H7 (cell line): ENCODE measurements at regions not wholly inside any gene's neighbourhood (a gene's known extent, or its start where the extent isn't known, plus 50 kb on each side); places are given as distances from the start of the nearest gene placed in this dataset.

ENCODE experiments used
- DNase-seq: peaks from one replicate; pipeline ENCODE4 v3.0.0; 2012
- H3K27me3 ChIP-seq: 2 replicates; pipeline ENCODE4 v1.6.0; 2011; ENCODE audit warnings: mild to moderate bottlenecking, low read length; ENCODE audit not compliant: control insufficient read depth, insufficient read depth
- H3K36me3 ChIP-seq: replicated peaks from 2 replicates; pipeline ENCODE4 v1.5.1; 2011; ENCODE audit warnings: low read length; ENCODE audit not compliant: control insufficient read depth, insufficient read depth
- H3K4me3 ChIP-seq: 2 replicates; pipeline ENCODE4 v1.5.1; 2011; ENCODE audit warnings: low read depth, mild to moderate bottlenecking, control low read depth, low read length, moderate library complexity; ENCODE audit not compliant: insufficient read depth

GRCh38 chr4:53865054-53865453 is 199.4 kb downstream of the CHIC2 start:
- DNase-seq: no peak
- H3K27me3 ChIP-seq: no peaks in the 10 kb centered on the region
- no peaks in the 10 kb centered on the region for H3K36me3 ChIP-seq
- H3K4me3 ChIP-seq: no peak overlapping the region

GRCh38 chr4:53863736-53864365 is 200.6 kb downstream of the CHIC2 start:
- H3K27me3 ChIP-seq: no peaks in the 10 kb centered on the region
- DNase-seq: no peak
- H3K36me3 ChIP-seq: no peaks in the 10 kb centered on the region
- H3K4me3 ChIP-seq: no peak overlapping the region

- H3K36me3 ChIP-seq: no peaks in the 10 kb centered on the region
- no peak for DNase-seq
- H3K27me3 ChIP-seq: no peaks in the 10 kb centered on the region
- no peak overlapping the region for H3K4me3 ChIP-seq
Measured at GRCh38 chr4:53863158-53863557, 201.2 kb downstream of the CHIC2 start.

- Histone ChIP-seq H3K36me3 (no peaks in the 10 kb centered on the region), H3K27me3 (no peaks in the 10 kb centered on the region), H3K4me3 (no peak overlapping the region)
- no peak for DNase-seq
Measured at GRCh38 chr4:53861856-53862610, 202.4 kb downstream of the CHIC2 start.

- Histone ChIP-seq H3K4me3 (no peak overlapping the region), H3K27me3 (no peaks in the 10 kb centered on the region), H3K36me3 (no peaks in the 10 kb centered on the region)
- no peak for DNase-seq
Measured at GRCh38 chr4:53859305-53859704, 205.1 kb downstream of the CHIC2 start.

GRCh38 chr4:53858744-53859143 is 205.7 kb downstream of the CHIC2 start:
- DNase-seq: no peak
- H3K4me3 ChIP-seq: no peak overlapping the region
- H3K36me3 ChIP-seq: no peaks in the 10 kb centered on the region
- no peaks in the 10 kb centered on the region for H3K27me3 ChIP-seq

- Histone ChIP-seq H3K4me3 (no peak overlapping the region), H3K27me3 (no peaks in the 10 kb centered on the region), H3K36me3 (no peaks in the 10 kb centered on the region)
- DNase-seq: no peak
Measured at GRCh38 chr4:53855581-53856250, 208.7 kb downstream of the CHIC2 start.

GRCh38 chr4:53854991-53855568 is 209.3 kb downstream of the CHIC2 start:
- no peak for DNase-seq
- Histone ChIP-seq H3K27me3 (no peaks in the 10 kb centered on the region), H3K36me3 (no peaks in the 10 kb centered on the region), H3K4me3 (no peak overlapping the region)

GRCh38 chr4:53852343-53852742 is 212.1 kb downstream of the CHIC2 start:
- H3K27me3 ChIP-seq: no peaks in the 10 kb centered on the region
- no peak overlapping the region for H3K4me3 ChIP-seq
- no peak for DNase-seq
- H3K36me3 ChIP-seq: no peaks in the 10 kb centered on the region

- Histone ChIP-seq H3K27me3 (no peaks in the 10 kb centered on the region), H3K4me3 (no peak overlapping the region), H3K36me3 (no peaks in the 10 kb centered on the region)
- no peak for DNase-seq
Measured at GRCh38 chr4:53847965-53848364, 216.4 kb downstream of the CHIC2 start.

GRCh38 chr4:53844551-53844950 is 219.9 kb downstream of the CHIC2 start:
- no peak for DNase-seq
- Histone ChIP-seq H3K36me3 (no peaks in the 10 kb centered on the region), H3K27me3 (no peaks in the 10 kb centered on the region), H3K4me3 (no peak overlapping the region)

- Histone ChIP-seq H3K4me3 (no peak overlapping the region), H3K36me3 (no peaks in the 10 kb centered on the region), H3K27me3 (no peaks in the 10 kb centered on the region)
- no peak for DNase-seq
Measured at GRCh38 chr4:53844133-53844532, 220.3 kb downstream of the CHIC2 start.

GRCh38 chr4:53841711-53842110 is 222.7 kb downstream of the CHIC2 start:
- no peaks in the 10 kb centered on the region for H3K27me3 ChIP-seq
- DNase-seq: no peak
- H3K4me3 ChIP-seq: no peak overlapping the region
- H3K36me3 ChIP-seq: no peaks in the 10 kb centered on the region

- no peak overlapping the region for H3K4me3 ChIP-seq
- H3K27me3 ChIP-seq: no peaks in the 10 kb centered on the region
- H3K36me3 ChIP-seq: no peaks in the 10 kb centered on the region
- DNase-seq: no peak
Measured at GRCh38 chr4:53840643-53841042, 223.8 kb downstream of the CHIC2 start.
